ENCODE measurements at regions not wholly inside any gene's neighbourhood (a gene's known extent, or its start where the extent isn't known, plus 50 kb on each side); places are given as distances from the start of the nearest gene placed in this dataset.
A peak's percentile ranks its signal among the peaks of the same experiment; 100 is the strongest.
"Not testable (repeated sequence)": the region's sequence is repeated elsewhere in the genome, so short reads cannot be mapped to it uniquely, and the experiment has no call there.

DNA sequence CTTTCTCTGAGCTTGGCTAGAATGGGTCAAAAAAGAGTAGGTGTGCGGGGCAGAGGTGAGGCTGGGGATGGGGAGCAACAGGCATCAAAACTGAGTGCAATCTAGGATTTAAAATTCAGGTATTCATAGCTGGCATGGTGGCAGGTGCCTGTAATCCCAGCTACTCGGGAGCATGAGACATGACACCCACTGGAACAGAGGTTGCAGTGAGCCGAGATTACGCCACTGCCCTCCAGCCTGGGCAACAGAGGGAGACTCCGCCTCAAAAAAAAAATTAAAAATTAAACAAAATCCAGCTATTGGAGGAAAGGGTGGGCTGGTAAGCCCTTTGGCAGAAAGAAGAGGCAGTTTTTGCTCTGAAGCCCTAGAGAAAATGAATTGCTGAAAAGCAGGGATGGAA lies 485.8 kb upstream of the PROK2 start:
- Histone ChIP-seq H3K27me3 (no peaks in the 10 kb centered on the region), H3K36me3 (no peaks in the 10 kb centered on the region), H3K27ac (peak overlapping the region in 3 of 4 donors; percentile 4 to 53 (median 52)), H3K4me3 (no peak overlapping the region), H3K4me1 (peaks cover 0 to 71% (median 30%) of the 10 kb centered on the region in 4 donors), H3K9me3 (no peaks in the 10 kb centered on the region)
- DNase-seq (ENCODE audit: low spot score in 2 of 2): no peak
- TF ChIP-seq, protein P1, sequence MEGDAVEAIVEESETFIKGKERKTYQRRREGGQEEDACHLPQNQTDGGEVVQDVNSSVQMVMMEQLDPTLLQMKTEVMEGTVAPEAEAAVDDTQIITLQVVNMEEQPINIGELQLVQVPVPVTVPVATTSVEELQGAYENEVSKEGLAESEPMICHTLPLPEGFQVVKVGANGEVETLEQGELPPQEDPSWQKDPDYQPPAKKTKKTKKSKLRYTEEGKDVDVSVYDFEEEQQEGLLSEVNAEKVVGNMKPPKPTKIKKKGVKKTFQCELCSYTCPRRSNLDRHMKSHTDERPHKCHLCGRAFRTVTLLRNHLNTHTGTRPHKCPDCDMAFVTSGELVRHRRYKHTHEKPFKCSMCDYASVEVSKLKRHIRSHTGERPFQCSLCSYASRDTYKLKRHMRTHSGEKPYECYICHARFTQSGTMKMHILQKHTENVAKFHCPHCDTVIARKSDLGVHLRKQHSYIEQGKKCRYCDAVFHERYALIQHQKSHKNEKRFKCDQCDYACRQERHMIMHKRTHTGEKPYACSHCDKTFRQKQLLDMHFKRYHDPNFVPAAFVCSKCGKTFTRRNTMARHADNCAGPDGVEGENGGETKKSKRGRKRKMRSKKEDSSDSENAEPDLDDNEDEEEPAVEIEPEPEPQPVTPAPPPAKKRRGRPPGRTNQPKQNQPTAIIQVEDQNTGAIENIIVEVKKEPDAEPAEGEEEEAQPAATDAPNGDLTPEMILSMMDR (IDR thresholded peaks at IDR 0.05): no peak
- no peak for TF ChIP-seq EP300 (IDR thresholded peaks at IDR 0.05)
- no peak for TF ChIP-seq POLR2A (IDR thresholded peaks at IDR 0.05)
- 80 to 92% methylated on average over 5 of the region's 5 CpGs for WGBS, 2 donors

DNA sequence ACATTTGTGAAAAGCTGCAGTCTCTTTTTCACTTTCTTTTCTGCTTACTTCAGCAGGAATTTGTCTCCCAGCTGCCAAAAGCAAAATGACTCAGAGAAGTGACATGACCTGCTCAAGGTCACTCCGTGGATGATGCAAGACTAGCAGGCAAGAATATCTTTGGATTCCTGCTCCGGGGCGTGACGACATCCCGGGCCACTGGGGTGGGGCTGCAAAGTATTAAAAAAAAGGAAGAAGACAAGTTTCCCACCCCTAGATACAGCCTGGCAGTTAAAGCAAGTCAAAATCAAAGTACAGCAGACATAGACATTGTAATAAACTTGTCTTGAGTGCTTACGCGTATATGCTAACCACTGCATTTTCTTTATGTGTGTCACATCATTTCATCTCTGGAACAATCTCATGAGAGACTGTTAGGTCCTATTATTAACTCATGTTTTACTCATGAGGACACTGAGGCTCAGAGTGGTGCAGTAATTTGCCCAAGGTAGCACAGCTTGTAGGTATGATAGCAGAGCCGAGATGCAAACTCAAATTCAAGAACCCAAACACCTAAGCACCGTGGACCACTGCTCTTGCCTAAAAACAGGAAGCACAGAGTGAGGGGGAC lies 485.2 kb upstream of the PROK2 start:
- TF ChIP-seq EP300 (IDR thresholded peaks at IDR 0.05) (peak; percentile 94 to 98), POLR2A (IDR thresholded peaks at IDR 0.05) (no peak)
- TF ChIP-seq, protein P1 (IDR thresholded peaks at IDR 0.05): no peak
- Histone ChIP-seq H3K27me3 (no peaks in the 10 kb centered on the region), H3K4me1 (peaks cover 0 to 65% (median 30%) of the 10 kb centered on the region in 4 donors), H3K9me3 (no peaks in the 10 kb centered on the region), H3K4me3 (no peak overlapping the region), H3K27ac (peak overlapping the region in 2 of 4 donors; percentile 53 to 65), H3K36me3 (no peaks in the 10 kb centered on the region)
- peak; percentile 84 to 93 for DNase-seq (ENCODE audit: low spot score in 2 of 2)
- WGBS, 2 donors: 26 to 27% methylated on average over 9 of the region's 9 CpGs

DNA sequence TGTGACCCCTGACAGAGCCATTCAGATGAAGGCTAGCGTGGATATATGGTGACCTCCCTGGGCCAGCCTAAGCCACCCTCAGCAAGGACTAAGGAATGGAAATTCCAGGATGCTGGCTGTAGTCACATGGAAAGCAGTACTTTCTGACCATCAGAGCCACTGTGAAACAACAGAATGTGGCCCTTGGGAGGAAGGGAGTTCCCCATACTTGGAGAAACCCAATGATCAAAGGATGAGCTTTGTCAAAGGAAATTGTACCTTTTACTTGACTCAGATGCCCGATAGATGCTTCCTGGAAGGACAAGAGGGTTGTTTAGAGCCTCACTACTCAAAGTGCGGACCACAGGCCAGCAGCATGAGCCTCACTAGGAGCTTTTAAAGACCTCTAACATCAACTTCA lies 484.5 kb upstream of the PROK2 start:
- H3K4me3 ChIP-seq: no peak overlapping the region
- peaks cover 0 to 58% (median 26%) of the 10 kb centered on the region in 4 donors for H3K4me1 ChIP-seq
- DNase-seq (ENCODE audit: low spot score in 2 of 2): no peak
- no peak for TF ChIP-seq POLR2A (IDR thresholded peaks at IDR 0.05)
- no peak for TF ChIP-seq EP300 (IDR thresholded peaks at IDR 0.05)
- TF ChIP-seq, protein P1 (IDR thresholded peaks at IDR 0.05): no peak
- no peaks in the 10 kb centered on the region for H3K9me3 ChIP-seq
- H3K27me3 ChIP-seq: no peaks in the 10 kb centered on the region
- no peaks in the 10 kb centered on the region for H3K36me3 ChIP-seq
- H3K27ac ChIP-seq: peak overlapping the region in 2 of 4 donors; percentile 44 to 65
- 83 to 93% methylated on average over 3 of the region's 3 CpGs for WGBS, 2 donors

DNA sequence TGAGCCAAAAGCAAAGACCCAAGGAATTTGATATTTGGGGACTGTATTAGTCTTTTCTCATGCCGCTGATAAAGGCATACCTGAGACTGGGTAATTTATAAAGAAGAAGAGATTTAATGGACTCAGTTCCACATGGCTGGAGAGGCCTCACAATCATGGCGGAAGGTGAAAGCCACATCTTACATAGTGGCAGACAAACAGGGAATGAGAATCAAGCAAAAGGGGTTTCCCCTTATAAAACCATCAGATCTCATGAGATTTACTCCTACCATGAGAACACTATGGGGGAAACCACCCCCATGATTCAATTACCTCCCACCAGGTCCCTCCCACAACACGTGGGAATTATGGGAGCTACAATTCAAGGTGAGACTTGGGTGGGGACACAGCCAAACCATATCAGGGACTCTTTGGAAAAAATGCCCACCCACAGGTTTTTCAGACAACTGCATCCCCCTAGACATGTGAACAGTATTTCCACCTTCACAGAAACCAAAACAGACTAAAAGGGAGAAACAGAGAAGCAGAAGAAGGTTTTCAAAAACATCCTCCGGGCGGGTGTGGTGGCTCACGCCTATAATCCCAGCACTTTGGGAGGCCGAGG lies 482.1 kb upstream of the PROK2 start:
- H3K9me3 ChIP-seq; H3K4me3 ChIP-seq; H3K27ac ChIP-seq; DNase-seq (ENCODE audit: low spot score in 2 of 2); H3K36me3 ChIP-seq; H3K27me3 ChIP-seq: not testable (repeated sequence)
- peaks cover 0 to 53% (median 24%) of the 10 kb centered on the region in 4 donors for H3K4me1 ChIP-seq
- 86 to 89% methylated on average over 7 of the region's 7 CpGs for WGBS, 2 donors

GRCh38 chr3:72266016-72266370 lies 481.0 kb upstream of the PROK2 start:
- TF ChIP-seq, protein P1 (IDR thresholded peaks at IDR 0.05): no peak
- TF ChIP-seq EP300 (IDR thresholded peaks at IDR 0.05) (no peak), POLR2A (IDR thresholded peaks at IDR 0.05) (no peak)
- H3K4me1 ChIP-seq: peaks cover 0 to 49% (median 24%) of the 10 kb centered on the region in 4 donors
- H3K9me3 ChIP-seq: no peaks in the 10 kb centered on the region
- H3K4me3 ChIP-seq: no peak overlapping the region
- H3K27me3 ChIP-seq: no peaks in the 10 kb centered on the region
- H3K27ac ChIP-seq: no peak overlapping the region
- 57 to 71% methylated on average over 3 of the region's 3 CpGs for WGBS, 2 donors
- no peak for DNase-seq (ENCODE audit: low spot score in 2 of 2)
- H3K36me3 ChIP-seq: no peaks in the 10 kb centered on the region
